Caco-2 (cell line): ENCODE measurements at regions not wholly inside any gene's neighbourhood (a gene's known extent, or its start where the extent isn't known, plus 50 kb on each side); places are given as distances from the start of the nearest gene placed in this dataset.

Experiments used
- BruUV-seq: library from RNA; stranded (reverse); fragments of 400-500 nt; replicated peaks from 2 replicates; lab custom pipeline; 2021; lab: Mats Ljungman, UMichigan
- CTCF ChIA-PET: fragments of 300-600 bp; sonication (Branson Sonifier 250); formaldehyde crosslinking; loops from one replicate; lab custom pipeline; 2022; ENCODE audit warnings: antibody characterized with exemption; lab: Charles Lee
- POLR2A ChIA-PET: fragments of 300-600 bp; sonication (Branson Sonifier 250); formaldehyde crosslinking; loops from one replicate; lab custom pipeline; 2022; ENCODE audit warnings: antibody characterized with exemption; lab: Charles Lee
- DNase-seq, 2 experiments: peaks; one replicate each; pipeline versions ENCODE4 v3.0.0 to v3.0.0-alpha.2; 2020 to 2022
- H3K27me3 ChIP-seq: replicated peaks from 2 replicates; pipeline ENCODE4 v1.6.0; 2011; ENCODE audit warnings: low read length; ENCODE audit not compliant: control insufficient read depth, insufficient read depth
- H3K36me3 ChIP-seq: 2 replicates; pipeline ENCODE4 v1.5.1; 2011; ENCODE audit warnings: low read length; ENCODE audit not compliant: control insufficient read depth, insufficient read depth
- H3K4me1 ChIP-seq: fragments of 250-450 bp; sonication (Bioruptor Pico); 2 replicates; pipeline ENCODE4 v1.5.1; 2020; ENCODE audit warnings: mild to moderate bottlenecking
- H3K4me3 ChIP-seq: 2 replicates; pipeline ENCODE4 v1.5.1; 2011; ENCODE audit warnings: low read depth, mild to moderate bottlenecking, control low read depth, low read length
- H3K9me3 ChIP-seq: fragments of 250-450 bp; sonication (Bioruptor Pico); 2 replicates; pipeline ENCODE4 v1.5.1; 2020; ENCODE audit warnings: mild to moderate bottlenecking, moderate library complexity
- H3K27ac Mint-ChIP-seq: one replicate; pipeline ENCODE4 v1.8.0; 2022; ENCODE audit warnings: mixed read lengths; ENCODE audit not compliant: unreplicated experiment
- H3K27me3 Mint-ChIP-seq: one replicate; pipeline ENCODE4 v1.8.0; 2022; ENCODE audit warnings: mixed read lengths; ENCODE audit not compliant: insufficient read depth, unreplicated experiment
- H3K36me3 Mint-ChIP-seq: one replicate; pipeline ENCODE4 v1.8.0; 2022; ENCODE audit warnings: mild to moderate bottlenecking, mixed read lengths; ENCODE audit not compliant: insufficient read depth, unreplicated experiment
- H3K4me1 Mint-ChIP-seq: one replicate; pipeline ENCODE4 v1.8.0; 2022; ENCODE audit warnings: low read depth, mixed read lengths; ENCODE audit not compliant: unreplicated experiment
- H3K4me3 Mint-ChIP-seq: one replicate; pipeline ENCODE4 v1.8.0; 2022; ENCODE audit warnings: mild to moderate bottlenecking, moderate library complexity, mixed read lengths; ENCODE audit not compliant: unreplicated experiment
- H3K9me3 Mint-ChIP-seq: one replicate; pipeline ENCODE4 v1.8.0; 2022; ENCODE audit warnings: mixed read lengths; ENCODE audit not compliant: unreplicated experiment
- CTCF ChIP-seq, 2 experiments: fragments of 200-600 bp in 1 of 2; IDR thresholded peaks; 1 replicate in 1 of 2; 2 replicates in 1 of 2; pipeline versions ENCODE4 v1.5.1 to v1.8.0; 2011 to 2022; ENCODE audit warnings: antibody characterized with exemption in 1 of 2, control low read depth in 1 of 2, inconsistent platforms in 1 of 2, low read depth in 1 of 2, low read length in 1 of 2, mild to moderate bottlenecking in 1 of 2, moderate library complexity in 1 of 2; ENCODE audit not compliant: insufficient read depth in 1 of 2, severe bottlenecking in 1 of 2, unreplicated experiment in 1 of 2
- intact Hi-C: fragments of 100-400 bp; cut with micrococcal nuclease; formaldehyde crosslinking; loops from one replicate; pipeline ENCODE4 v1.10.0; 2022; ENCODE audit not compliant: unreplicated experiment

GRCh38 chr5:106860398-106861044, 810.2 kb downstream of the EFNA5 start:
- no peak for DNase-seq
- no peak overlapping the region for H3K27ac Mint-ChIP-seq
- CTCF ChIA-PET: no interaction called here
- H3K4me3 Mint-ChIP-seq: no peak overlapping the region
- POLR2A ChIA-PET: no interaction called here
- Histone ChIP-seq H3K4me1 (peaks cover 35% of the 10 kb centered on the region), H3K4me3 (no peak overlapping the region), H3K36me3 (no peaks in the 10 kb centered on the region), H3K9me3 (no peaks in the 10 kb centered on the region; the same call in 1 of the 2 replicates), H3K27me3 (no peaks in the 10 kb centered on the region)
- TF ChIP-seq CTCF (IDR thresholded peaks at IDR 0.05; ENCODE audit: insufficient read depth in 1 of 2, low read depth in 1 of 2, low read length in 1 of 2, severe bottlenecking in 1 of 2, unreplicated experiment in 1 of 2): no peak
- H3K36me3 Mint-ChIP-seq: no peaks in the 10 kb centered on the region
- peaks cover 20% of the 10 kb centered on the region for H3K4me1 Mint-ChIP-seq
- no peaks in the 10 kb centered on the region for H3K27me3 Mint-ChIP-seq
- H3K9me3 Mint-ChIP-seq: peaks cover 9% of the 10 kb centered on the region
- intact Hi-C loops: no loop called here
- no TSS peak for BruUV-seq

- Mint-ChIP-seq H3K36me3 (no peaks in the 10 kb centered on the region), H3K9me3 (peaks cover 11% of the 10 kb centered on the region), H3K27ac (no peak overlapping the region), H3K4me3 (no peak overlapping the region), H3K27me3 (no peaks in the 10 kb centered on the region), H3K4me1 (peaks cover 9% of the 10 kb centered on the region)
- no peaks in the 10 kb centered on the region; the same call in 1 of the 2 replicates for H3K9me3 ChIP-seq
- DNase-seq: no peak
- no peak overlapping the region for H3K4me3 ChIP-seq
- TF ChIP-seq CTCF (IDR thresholded peaks at IDR 0.05; ENCODE audit: insufficient read depth in 1 of 2, low read depth in 1 of 2, low read length in 1 of 2, severe bottlenecking in 1 of 2, unreplicated experiment in 1 of 2): no peak
- no TSS peak for BruUV-seq
- intact Hi-C loops: no loop called here
- no peaks in the 10 kb centered on the region for H3K27me3 ChIP-seq
- H3K36me3 ChIP-seq: no peaks in the 10 kb centered on the region
- ChIA-PET CTCF (no interaction called here), POLR2A (no interaction called here)
- peaks cover 23% of the 10 kb centered on the region for H3K4me1 ChIP-seq
These were observed 812.1 kb downstream of the EFNA5 start for GRCh38 chr5:106858616-106859015.

DNA sequence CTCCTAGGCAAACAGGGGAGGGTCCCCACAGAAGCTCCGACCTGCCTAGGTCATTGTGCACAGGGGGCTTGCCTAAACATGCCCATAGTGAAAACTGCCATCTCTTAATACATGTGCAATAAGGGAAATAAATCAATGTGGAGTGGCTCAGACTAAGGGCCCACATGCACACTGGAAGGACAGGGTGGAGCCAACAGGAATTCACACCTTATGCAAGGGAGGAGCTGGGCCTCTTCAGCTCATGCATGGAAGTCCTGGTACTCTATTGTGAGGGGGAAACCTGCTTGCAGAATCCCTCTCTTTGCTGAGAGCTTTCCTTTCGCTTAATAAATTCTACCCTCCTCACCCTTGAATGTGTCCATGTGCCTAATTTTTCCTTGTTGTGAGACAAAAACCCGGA, 815.8 kb downstream of the EFNA5 start:
- H3K4me1 ChIP-seq: peaks cover 22% of the 10 kb centered on the region
- H3K36me3 Mint-ChIP-seq: no peaks in the 10 kb centered on the region
- TF ChIP-seq CTCF (IDR thresholded peaks at IDR 0.05; ENCODE audit: insufficient read depth in 1 of 2, low read depth in 1 of 2, low read length in 1 of 2, severe bottlenecking in 1 of 2, unreplicated experiment in 1 of 2): no peak
- peaks cover 3% of the 10 kb centered on the region; the same call in 1 of the 2 replicates for H3K9me3 ChIP-seq
- H3K4me3 ChIP-seq: no peak overlapping the region
- BruUV-seq: no TSS peak
- H3K4me3 Mint-ChIP-seq: no peak overlapping the region
- ChIA-PET POLR2A (no interaction called here), CTCF (no interaction called here)
- no peaks in the 10 kb centered on the region for H3K36me3 ChIP-seq
- H3K27me3 Mint-ChIP-seq: no peaks in the 10 kb centered on the region
- H3K27me3 ChIP-seq: no peaks in the 10 kb centered on the region
- no peak overlapping the region for H3K27ac Mint-ChIP-seq
- peaks cover 9% of the 10 kb centered on the region for H3K9me3 Mint-ChIP-seq
- H3K4me1 Mint-ChIP-seq: no peaks in the 10 kb centered on the region
- intact Hi-C loops: no loop called here
- DNase-seq: no peak
